ENCODE measurements at regions not wholly inside any gene's neighbourhood (a gene's known extent, or its start where the extent isn't known, plus 50 kb on each side); places are given as distances from the start of the nearest gene placed in this dataset.
"Not testable (repeated sequence)": the region's sequence is repeated elsewhere in the genome, so short reads cannot be mapped to it uniquely, and the experiment has no call there.

DNA sequence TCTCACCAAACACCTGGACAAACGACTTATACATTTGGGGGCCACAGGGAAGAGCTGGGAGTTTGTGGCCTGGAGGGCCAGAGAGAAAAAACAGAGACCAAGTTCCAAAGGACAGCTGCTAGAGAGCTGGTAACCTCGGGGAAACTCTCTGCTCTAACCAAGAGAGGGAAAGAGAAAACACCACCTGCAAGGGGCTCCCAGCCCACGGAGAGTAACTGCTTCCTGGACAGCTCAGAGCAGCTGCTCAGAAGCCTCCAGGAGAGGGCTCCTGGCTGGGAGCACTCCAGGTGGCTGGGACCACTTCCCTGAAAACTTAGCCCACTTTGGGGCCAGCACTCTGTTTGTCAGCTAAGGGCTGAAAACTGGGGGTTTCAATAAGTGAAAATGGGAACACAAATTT lies 154.8 kb upstream of the GRIK3 start:
- TF ChIP-seq, protein P1, sequence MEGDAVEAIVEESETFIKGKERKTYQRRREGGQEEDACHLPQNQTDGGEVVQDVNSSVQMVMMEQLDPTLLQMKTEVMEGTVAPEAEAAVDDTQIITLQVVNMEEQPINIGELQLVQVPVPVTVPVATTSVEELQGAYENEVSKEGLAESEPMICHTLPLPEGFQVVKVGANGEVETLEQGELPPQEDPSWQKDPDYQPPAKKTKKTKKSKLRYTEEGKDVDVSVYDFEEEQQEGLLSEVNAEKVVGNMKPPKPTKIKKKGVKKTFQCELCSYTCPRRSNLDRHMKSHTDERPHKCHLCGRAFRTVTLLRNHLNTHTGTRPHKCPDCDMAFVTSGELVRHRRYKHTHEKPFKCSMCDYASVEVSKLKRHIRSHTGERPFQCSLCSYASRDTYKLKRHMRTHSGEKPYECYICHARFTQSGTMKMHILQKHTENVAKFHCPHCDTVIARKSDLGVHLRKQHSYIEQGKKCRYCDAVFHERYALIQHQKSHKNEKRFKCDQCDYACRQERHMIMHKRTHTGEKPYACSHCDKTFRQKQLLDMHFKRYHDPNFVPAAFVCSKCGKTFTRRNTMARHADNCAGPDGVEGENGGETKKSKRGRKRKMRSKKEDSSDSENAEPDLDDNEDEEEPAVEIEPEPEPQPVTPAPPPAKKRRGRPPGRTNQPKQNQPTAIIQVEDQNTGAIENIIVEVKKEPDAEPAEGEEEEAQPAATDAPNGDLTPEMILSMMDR (IDR thresholded peaks at IDR 0.05; ENCODE audit: borderline replicate concordance) = no peak
- intact Hi-C loops (cut with micrococcal nuclease) = no loop called here

DNA sequence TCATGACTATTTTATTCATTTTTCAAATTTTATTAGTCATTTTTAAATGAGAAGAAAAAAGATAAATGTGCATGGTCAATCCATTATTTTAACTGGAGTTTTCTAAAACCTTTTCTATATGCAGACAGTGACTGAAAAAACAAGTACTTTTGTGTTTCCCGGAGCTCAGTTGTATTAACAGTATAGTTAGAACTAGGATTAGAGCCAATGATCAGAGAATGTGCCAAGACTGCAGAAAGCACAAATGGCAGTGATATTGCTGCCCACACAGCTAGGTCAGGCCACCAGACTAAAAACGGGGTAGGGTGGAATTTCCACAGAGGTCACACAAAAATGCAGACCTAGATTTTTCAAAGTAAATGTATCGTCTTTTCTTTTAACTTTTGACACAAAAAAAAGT lies 163.1 kb upstream of the GRIK3 start:
- no peak overlapping the region for H3K4me3 ChIP-seq
- H3K27me3 ChIP-seq (ENCODE audit: low read depth) = peaks cover 44% of the 10 kb centered on the region
- H3K27ac ChIP-seq (replicated peaks) = no peak overlapping the region
- H3K9me3 ChIP-seq (replicated peaks) = peaks cover 28% of the 10 kb centered on the region
- H3K4me1 ChIP-seq = no peaks in the 10 kb centered on the region
- TF ChIP-seq, protein P1 (IDR thresholded peaks at IDR 0.05; ENCODE audit: borderline replicate concordance) = no peak
- no peaks in the 10 kb centered on the region for H3K36me3 ChIP-seq
- DNase-seq = no peak
- intact Hi-C loops (cut with micrococcal nuclease) = no loop called here

More for the DNA sequence above, 154.8 kb upstream of the GRIK3 start:
- no peak for DNase-seq
- Histone ChIP-seq H3K4me3 (no peak overlapping the region), H3K4me1 (no peaks in the 10 kb centered on the region), H3K9me3 (replicated peaks) (peaks cover 19% of the 10 kb centered on the region), H3K27me3 (ENCODE audit: low read depth) (peaks cover 67% of the 10 kb centered on the region), H3K36me3 (no peaks in the 10 kb centered on the region), H3K27ac (replicated peaks) (no peak overlapping the region)

DNA sequence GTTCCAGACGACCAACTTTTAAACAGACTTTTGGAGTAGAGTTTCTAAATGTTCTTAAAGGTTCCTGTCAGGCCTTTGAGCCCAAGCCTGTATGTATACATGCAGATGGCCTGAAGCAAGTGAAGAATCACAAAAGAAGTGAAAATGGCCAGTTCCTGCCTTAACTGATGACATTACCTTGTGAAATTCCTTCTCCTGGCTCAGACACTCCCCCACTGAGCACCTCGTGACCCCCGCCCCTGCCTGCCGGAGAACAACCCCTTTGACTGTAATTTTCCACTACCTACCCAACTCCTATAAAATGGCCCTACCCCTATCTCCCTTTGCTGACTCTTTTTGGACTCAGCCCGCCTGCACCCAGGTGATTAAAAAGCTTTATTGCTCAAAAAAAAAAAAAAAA lies 180.0 kb upstream of the GRIK3 start:
- intact Hi-C loops (cut with micrococcal nuclease); DNase-seq; H3K27ac ChIP-seq (replicated peaks); H3K4me3 ChIP-seq; H3K27me3 ChIP-seq (ENCODE audit: low read depth); H3K4me1 ChIP-seq; H3K36me3 ChIP-seq: not testable (repeated sequence)
- peaks cover 11% of the 10 kb centered on the region for H3K9me3 ChIP-seq (replicated peaks)

DNA sequence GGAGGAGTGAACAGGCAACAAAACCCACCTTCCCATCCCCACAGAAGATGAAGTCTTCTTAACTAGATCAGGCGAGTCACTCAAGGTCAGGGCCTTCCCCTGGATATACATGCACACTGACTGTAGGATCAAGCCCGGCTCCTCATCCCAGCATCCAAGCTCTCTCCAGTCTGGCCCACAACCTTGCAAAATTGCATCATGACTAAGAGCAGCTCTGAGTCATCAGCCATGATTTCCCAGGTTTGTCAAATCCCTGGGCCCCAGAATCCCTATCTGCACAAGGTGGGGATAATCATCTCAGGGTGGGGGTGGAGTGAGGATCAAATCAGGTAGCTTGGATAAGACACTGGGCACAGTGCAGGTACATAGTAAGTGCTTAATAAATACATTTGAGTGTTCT lies 199.3 kb upstream of the GRIK3 start:
- intact Hi-C loops (cut with micrococcal nuclease) = no loop called here
- Histone ChIP-seq H3K36me3 (no peaks in the 10 kb centered on the region), H3K4me3 (no peak overlapping the region), H3K4me1 (no peaks in the 10 kb centered on the region), H3K9me3 (replicated peaks) (peaks cover 21% of the 10 kb centered on the region), H3K27ac (replicated peaks) (no peak overlapping the region), H3K27me3 (ENCODE audit: low read depth) (peaks cover 67% of the 10 kb centered on the region)
- TF ChIP-seq, protein P1 (IDR thresholded peaks at IDR 0.05; ENCODE audit: borderline replicate concordance) = no peak
- no peak for DNase-seq

DNA sequence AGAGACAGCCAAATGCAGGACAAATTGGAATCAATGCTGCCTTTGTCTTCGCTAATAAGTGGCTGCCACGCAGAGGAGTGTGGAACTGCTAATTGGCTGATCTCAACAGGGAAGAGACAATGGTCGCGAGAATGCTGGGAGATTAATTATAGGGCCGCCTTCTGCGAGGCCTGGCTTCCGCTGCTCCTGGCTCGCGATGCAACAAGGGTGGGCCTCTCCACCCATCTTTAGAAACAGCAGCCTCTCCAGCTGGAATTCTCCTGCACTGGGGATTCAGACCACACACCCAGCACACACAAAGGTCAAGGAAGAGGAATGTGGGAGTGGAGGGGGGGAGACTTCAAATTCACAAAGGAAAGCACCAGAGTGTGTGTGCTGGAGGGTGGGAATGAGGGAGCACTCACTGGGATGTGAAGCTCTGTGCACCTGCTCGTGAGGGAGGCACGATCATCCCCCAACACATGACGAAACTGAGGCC lies 200.7 kb upstream of the GRIK3 start:
- Histone ChIP-seq H3K27ac (replicated peaks) (no peak overlapping the region), H3K4me1 (no peaks in the 10 kb centered on the region), H3K27me3 (ENCODE audit: low read depth) (peaks cover 81% of the 10 kb centered on the region), H3K36me3 (no peaks in the 10 kb centered on the region), H3K4me3 (no peak overlapping the region), H3K9me3 (replicated peaks) (peaks cover 16% of the 10 kb centered on the region)
- no peak for DNase-seq
- TF ChIP-seq, protein P1 (IDR thresholded peaks at IDR 0.05; ENCODE audit: borderline replicate concordance) = no peak
- intact Hi-C loops (cut with micrococcal nuclease) = no loop called here

DNA sequence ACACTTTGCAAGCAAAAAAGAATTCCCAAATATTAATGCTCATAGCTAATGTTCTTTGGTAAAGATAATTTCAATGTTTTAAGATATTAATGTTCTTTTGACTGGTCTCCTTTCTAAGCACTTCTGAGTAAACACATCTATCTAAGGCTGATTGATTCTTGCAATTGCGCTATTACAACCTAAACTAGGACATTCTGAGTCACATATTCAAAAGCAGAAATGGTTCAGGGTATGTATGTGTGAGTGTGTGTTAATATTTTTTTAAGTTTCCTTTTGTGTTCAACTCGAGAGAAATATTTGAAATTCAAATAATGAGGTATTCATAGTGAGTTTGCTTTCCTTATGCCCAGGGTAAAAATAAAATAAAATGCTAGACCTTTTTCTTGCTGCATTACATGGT lies 203.6 kb upstream of the GRIK3 start:
- no peak for DNase-seq
- TF ChIP-seq, protein P1 (IDR thresholded peaks at IDR 0.05; ENCODE audit: borderline replicate concordance) = no peak
- intact Hi-C loops (cut with micrococcal nuclease) = no loop called here
- no peak overlapping the region for H3K4me3 ChIP-seq
- no peaks in the 10 kb centered on the region for H3K9me3 ChIP-seq (replicated peaks)
- no peaks in the 10 kb centered on the region for H3K4me1 ChIP-seq
- H3K27ac ChIP-seq (replicated peaks) = no peak overlapping the region
- H3K27me3 ChIP-seq (ENCODE audit: low read depth) = peaks cover 98% of the 10 kb centered on the region
- no peaks in the 10 kb centered on the region for H3K36me3 ChIP-seq
